ENCODE measurements at regions not wholly inside any gene's neighbourhood (a gene's known extent, or its start where the extent isn't known, plus 50 kb on each side); places are given as distances from the start of the nearest gene placed in this dataset.

GRCh38 chr21:41671212-41671762 lies 95.6 kb downstream of the RIPK4 start:
- DNase-seq = no peak

GRCh38 chr21:41670056-41670805 lies 96.6 kb downstream of the RIPK4 start:
- no peak for DNase-seq

- DNase-seq = no peak
Measured at GRCh38 chr21:41669533-41669830, 97.4 kb downstream of the RIPK4 start.

- no peak for DNase-seq
Measured at GRCh38 chr21:41668686-41669532, 97.9 kb downstream of the RIPK4 start.

GRCh38 chr21:41668051-41668541 lies 98.8 kb downstream of the RIPK4 start:
- DNase-seq = no peak

GRCh38 chr21:41667136-41667535 lies 99.7 kb downstream of the RIPK4 start:
- DNase-seq = no peak

GRCh38 chr21:41666641-41667081 lies 100.2 kb downstream of the RIPK4 start:
- no peak for DNase-seq

- no peak for DNase-seq
Measured at GRCh38 chr21:41665766-41666595, 100.9 kb downstream of the RIPK4 start.

GRCh38 chr21:41664881-41665765 lies 101.7 kb downstream of the RIPK4 start:
- no peak for DNase-seq

- no peak for DNase-seq
Measured at GRCh38 chr21:41663805-41664788, 102.8 kb downstream of the RIPK4 start.

GRCh38 chr21:41662761-41663160 lies 104.1 kb downstream of the RIPK4 start:
- DNase-seq = no peak

- DNase-seq = no peak
Measured at GRCh38 chr21:41662161-41662560, 104.7 kb downstream of the RIPK4 start.

- DNase-seq = no peak
Measured at GRCh38 chr21:41660748-41661147, 106.1 kb downstream of the RIPK4 start.

GRCh38 chr21:41659791-41660560 lies 106.9 kb downstream of the RIPK4 start:
- no peak for DNase-seq

GRCh38 chr21:41656946-41657525 lies 109.8 kb downstream of the RIPK4 start:
- no peak for DNase-seq

- no peak for DNase-seq
Measured at GRCh38 chr21:41655259-41655658, 111.6 kb downstream of the RIPK4 start.

GRCh38 chr21:41653954-41654491 lies 112.8 kb downstream of the RIPK4 start:
- no peak for DNase-seq

GRCh38 chr21:41653243-41653953 lies 113.5 kb downstream of the RIPK4 start:
- DNase-seq = no peak
